ENCODE measurements at regions not wholly inside any gene's neighbourhood (a gene's known extent, or its start where the extent isn't known, plus 50 kb on each side); places are given as distances from the start of the nearest gene placed in this dataset.

DNA sequence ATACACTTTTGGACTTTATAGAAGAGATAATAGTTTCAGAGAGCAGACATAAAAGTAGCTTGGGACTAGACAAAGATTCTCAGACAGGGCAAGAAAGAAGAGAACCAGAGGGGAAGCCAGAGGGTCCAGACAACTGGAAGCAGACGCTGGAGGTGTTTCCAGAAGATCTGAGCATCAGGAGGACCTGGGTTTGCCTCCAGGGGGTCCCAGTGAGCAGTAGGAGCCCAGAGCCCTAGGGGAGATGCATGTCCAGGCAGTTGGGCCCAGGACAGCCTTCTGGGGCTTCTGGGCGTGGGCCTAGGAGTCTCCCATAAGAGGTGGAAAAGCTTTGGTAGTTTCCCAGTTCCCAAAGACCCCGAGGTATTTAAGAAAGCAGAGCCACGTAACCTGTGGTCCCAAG is 251.2 kb upstream of the ID2 start:
- TF ChIP-seq POLR2A (IDR thresholded peaks at IDR 0.05; ENCODE audit: extremely low read depth, insufficient read length) = no peak
- TF ChIP-seq CTCF (IDR thresholded peaks at IDR 0.05; ENCODE audit: low read depth, low read length) = peak; percentile 18

Measured in NB4 (cell line).